Nephron progenitor cell (in vitro differentiated cells): ENCODE measurements at regions not wholly inside any gene's neighbourhood (a gene's known extent, or its start where the extent isn't known, plus 50 kb on each side); places are given as distances from the start of the nearest gene placed in this dataset.

Experiments used
- DNase-seq: peaks from one replicate; pipeline ENCODE4 v3.0.0; 2021
- H3K27ac Mint-ChIP-seq: 2 replicates; pipeline ENCODE4 v1.8.0; 2021; ENCODE audit warnings: mild to moderate bottlenecking, moderate library complexity, mixed read lengths
- H3K27me3 Mint-ChIP-seq: 2 replicates; pipeline ENCODE4 v1.8.0; 2021; ENCODE audit warnings: mild to moderate bottlenecking, low read depth, mixed read lengths; ENCODE audit not compliant: poor library complexity
- H3K36me3 Mint-ChIP-seq: 2 replicates; pipeline ENCODE4 v1.8.0; 2021; ENCODE audit warnings: low read depth, mixed read lengths
- H3K4me1 Mint-ChIP-seq: 2 replicates; pipeline ENCODE4 v1.8.0; 2021; ENCODE audit warnings: mixed read lengths
- H3K4me3 Mint-ChIP-seq: 2 replicates; pipeline ENCODE4 v1.8.0; 2021; ENCODE audit warnings: mild to moderate bottlenecking, moderate library complexity, mixed read lengths
- H3K9me3 Mint-ChIP-seq: 2 replicates; pipeline ENCODE4 v1.8.0; 2021; ENCODE audit warnings: mild to moderate bottlenecking, moderate library complexity, mixed read lengths
- TF ChIP-seq, protein P1 (sequence below): fragments of 200-600 bp; sonication (generic); IDR thresholded peaks from 2 replicates; pipeline ENCODE4 v1.5.0; 2021; ENCODE audit warnings: antibody characterized with exemption

DNA sequence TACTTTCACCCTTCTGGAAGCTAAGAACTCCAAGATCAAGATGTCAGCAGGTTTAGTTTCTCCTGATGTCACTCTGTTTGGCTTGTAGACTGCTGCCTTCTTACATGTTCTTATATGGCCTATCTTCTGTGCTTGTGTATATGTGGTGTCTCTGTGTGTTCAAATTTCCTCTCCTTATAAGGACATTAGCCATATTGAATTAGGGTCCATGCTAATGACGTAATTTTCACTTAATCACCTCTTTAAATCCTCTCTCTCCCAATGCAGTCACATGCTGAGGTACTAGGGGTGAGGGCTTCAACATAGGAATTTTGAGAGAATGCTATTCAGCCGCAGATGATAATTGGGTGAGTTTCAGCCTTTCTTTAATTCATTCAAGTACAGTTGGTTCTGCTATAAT, 458.3 kb upstream of the SYT4 start:
- peaks cover 6% of the 10 kb centered on the region for H3K9me3 Mint-ChIP-seq
- H3K4me1 Mint-ChIP-seq: no peaks in the 10 kb centered on the region
- DNase-seq: no peak
- TF ChIP-seq, protein P1, sequence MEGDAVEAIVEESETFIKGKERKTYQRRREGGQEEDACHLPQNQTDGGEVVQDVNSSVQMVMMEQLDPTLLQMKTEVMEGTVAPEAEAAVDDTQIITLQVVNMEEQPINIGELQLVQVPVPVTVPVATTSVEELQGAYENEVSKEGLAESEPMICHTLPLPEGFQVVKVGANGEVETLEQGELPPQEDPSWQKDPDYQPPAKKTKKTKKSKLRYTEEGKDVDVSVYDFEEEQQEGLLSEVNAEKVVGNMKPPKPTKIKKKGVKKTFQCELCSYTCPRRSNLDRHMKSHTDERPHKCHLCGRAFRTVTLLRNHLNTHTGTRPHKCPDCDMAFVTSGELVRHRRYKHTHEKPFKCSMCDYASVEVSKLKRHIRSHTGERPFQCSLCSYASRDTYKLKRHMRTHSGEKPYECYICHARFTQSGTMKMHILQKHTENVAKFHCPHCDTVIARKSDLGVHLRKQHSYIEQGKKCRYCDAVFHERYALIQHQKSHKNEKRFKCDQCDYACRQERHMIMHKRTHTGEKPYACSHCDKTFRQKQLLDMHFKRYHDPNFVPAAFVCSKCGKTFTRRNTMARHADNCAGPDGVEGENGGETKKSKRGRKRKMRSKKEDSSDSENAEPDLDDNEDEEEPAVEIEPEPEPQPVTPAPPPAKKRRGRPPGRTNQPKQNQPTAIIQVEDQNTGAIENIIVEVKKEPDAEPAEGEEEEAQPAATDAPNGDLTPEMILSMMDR: no peak
- no peaks in the 10 kb centered on the region for H3K27me3 Mint-ChIP-seq
- no peaks in the 10 kb centered on the region for H3K36me3 Mint-ChIP-seq
- no peak overlapping the region for H3K27ac Mint-ChIP-seq
- no peak overlapping the region for H3K4me3 Mint-ChIP-seq

DNA sequence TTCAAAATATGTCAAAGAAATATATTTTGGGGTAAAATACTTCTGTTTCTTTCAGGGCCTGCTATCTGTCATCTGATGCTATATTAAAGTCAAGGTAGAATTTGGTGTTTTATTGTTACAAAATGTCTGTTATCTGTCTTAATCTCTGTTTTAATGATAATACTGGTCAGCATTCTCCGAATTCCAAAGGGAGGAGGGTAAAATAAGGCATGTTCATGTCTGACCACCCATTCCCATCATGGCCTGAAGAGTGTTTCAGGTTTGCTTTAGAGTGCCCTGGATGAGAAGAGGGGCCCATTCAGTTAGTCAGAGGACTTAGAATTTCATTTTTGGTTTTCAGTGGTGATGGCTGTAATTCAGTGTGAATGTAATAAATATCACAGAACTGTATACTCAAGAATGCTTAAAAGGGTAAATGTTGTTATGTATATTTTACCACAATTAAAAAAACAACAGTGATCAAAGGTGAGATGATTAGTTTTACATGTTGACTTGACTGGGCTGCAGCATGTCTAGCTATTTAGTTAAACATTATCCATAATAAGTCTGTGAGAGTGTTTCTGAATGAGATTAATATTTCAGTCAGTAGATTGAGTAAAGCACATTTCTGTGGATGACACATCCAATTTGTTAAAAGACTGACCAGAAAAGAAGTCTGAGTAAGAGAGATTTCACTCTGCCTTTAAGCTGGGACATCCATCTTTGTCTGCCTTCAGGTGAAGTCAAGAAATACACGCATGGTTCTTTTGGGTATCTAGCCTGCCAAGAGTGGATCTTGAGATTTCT, 467.9 kb upstream of the SYT4 start:
- no peaks in the 10 kb centered on the region for H3K27me3 Mint-ChIP-seq
- H3K27ac Mint-ChIP-seq: no peak overlapping the region

DNA sequence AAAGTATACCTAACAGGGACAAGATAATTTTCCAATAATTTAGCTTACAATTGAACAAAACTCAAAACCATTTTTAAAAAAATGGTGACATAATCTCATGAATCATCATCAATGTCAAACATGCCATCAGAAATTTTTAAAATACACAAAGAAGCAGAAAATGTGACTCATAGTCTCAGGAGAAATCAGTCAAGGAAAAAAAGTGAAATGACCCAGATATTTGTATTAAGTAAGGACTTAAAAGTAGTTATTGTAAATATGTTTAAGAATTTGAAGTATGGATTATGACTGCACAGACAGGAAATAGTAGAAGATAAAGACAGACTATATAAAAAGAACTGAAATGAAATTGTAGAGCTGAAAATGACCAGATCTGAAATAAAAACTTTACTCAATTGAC, 473.9 kb upstream of the SYT4 start:
- H3K4me3 Mint-ChIP-seq: no peak overlapping the region
- H3K27ac Mint-ChIP-seq: no peak overlapping the region
- H3K4me1 Mint-ChIP-seq: no peaks in the 10 kb centered on the region

More for the DNA sequence above, 467.9 kb upstream of the SYT4 start:
- DNase-seq: no peak
- H3K4me1 Mint-ChIP-seq: no peaks in the 10 kb centered on the region
- H3K4me3 Mint-ChIP-seq: no peak overlapping the region
- TF ChIP-seq, protein P1: no peak
- H3K36me3 Mint-ChIP-seq: peaks cover 4% of the 10 kb centered on the region
- H3K9me3 Mint-ChIP-seq: peaks cover 21% of the 10 kb centered on the region

DNA sequence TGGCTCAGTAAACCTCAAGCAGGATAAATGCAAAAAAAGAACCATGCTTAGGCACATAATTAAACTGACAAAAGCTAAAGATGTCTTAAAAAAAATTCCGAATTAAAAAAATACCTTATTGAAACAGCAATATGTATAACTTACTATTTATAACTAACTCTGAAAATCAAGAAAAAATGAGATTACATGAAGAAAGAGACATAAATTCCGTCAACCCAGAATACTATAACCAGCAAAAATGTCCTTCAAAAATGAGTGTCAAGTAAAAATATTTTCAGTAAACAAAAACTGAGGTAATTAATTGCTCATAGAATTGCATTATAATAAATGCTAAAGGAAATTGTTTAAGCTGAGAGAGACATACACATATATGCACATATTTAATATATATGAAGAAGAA, 474.5 kb upstream of the SYT4 start:
- DNase-seq: no peak

More for the DNA sequence above, 473.9 kb upstream of the SYT4 start:
- Mint-ChIP-seq H3K27me3 (peaks cover 2% of the 10 kb centered on the region), H3K9me3 (peaks cover 18% of the 10 kb centered on the region), H3K36me3 (no peaks in the 10 kb centered on the region)
- DNase-seq: no peak
- TF ChIP-seq, protein P1: no peak

DNA sequence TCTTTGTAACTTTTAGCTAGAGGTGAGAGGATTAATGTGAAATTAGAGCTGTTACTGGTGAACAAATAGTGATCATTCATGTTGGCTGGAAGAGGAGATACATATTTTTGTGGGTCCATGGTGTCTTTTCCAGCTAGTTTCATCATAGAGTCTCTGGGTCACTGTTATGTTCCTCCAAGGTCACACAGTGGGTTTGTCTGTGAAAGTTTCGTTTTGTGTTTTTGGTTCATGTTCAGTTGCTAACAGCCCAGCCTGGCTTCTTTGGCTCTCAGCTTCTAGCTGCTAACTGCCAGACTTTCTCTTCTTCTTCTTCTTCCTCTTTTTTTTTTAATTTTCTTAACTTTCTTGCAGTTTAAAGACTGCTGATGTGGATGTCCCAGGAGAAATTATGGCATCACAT, 480.0 kb upstream of the SYT4 start:
- peaks cover 5% of the 10 kb centered on the region for H3K27me3 Mint-ChIP-seq
- TF ChIP-seq, protein P1: no peak
- DNase-seq: no peak
- H3K36me3 Mint-ChIP-seq: no peaks in the 10 kb centered on the region
- peaks cover 5% of the 10 kb centered on the region for H3K9me3 Mint-ChIP-seq
- no peak overlapping the region for H3K4me3 Mint-ChIP-seq
- H3K27ac Mint-ChIP-seq: no peak overlapping the region
- H3K4me1 Mint-ChIP-seq: no peaks in the 10 kb centered on the region

More for the DNA sequence above, 474.5 kb upstream of the SYT4 start:
- Mint-ChIP-seq H3K27me3 (peaks cover 5% of the 10 kb centered on the region), H3K36me3 (no peaks in the 10 kb centered on the region), H3K9me3 (peaks cover 14% of the 10 kb centered on the region), H3K4me1 (no peaks in the 10 kb centered on the region), H3K4me3 (no peak overlapping the region), H3K27ac (no peak overlapping the region)
- TF ChIP-seq, protein P1: no peak

DNA sequence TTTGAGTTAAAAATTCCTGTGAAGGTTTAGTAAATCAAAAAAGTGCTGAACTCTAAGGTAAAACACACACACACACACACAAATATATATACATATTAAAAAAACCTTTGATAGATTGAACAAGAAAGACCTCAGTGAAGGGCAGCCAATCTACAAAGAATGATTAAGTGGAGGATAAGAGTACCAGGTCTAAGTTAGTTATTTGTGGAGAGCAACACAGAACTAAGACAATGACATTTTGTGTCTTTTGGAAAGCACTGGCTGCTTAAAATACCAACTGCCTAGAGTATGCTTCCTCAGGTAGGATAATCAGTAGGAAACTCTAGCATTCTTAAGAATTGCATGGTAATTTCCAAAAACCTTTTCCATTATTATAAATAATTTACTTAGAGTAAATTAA, 481.4 kb upstream of the SYT4 start:
- H3K4me3 Mint-ChIP-seq: no peak overlapping the region
- H3K27ac Mint-ChIP-seq: no peak overlapping the region
- peaks cover 3% of the 10 kb centered on the region for H3K9me3 Mint-ChIP-seq
- TF ChIP-seq, protein P1: no peak
- H3K27me3 Mint-ChIP-seq: peaks cover 5% of the 10 kb centered on the region
- no peaks in the 10 kb centered on the region for H3K4me1 Mint-ChIP-seq
- no peaks in the 10 kb centered on the region for H3K36me3 Mint-ChIP-seq
- DNase-seq: no peak
